HG02588 (cell line): ENCODE measurements at regions not wholly inside any gene's neighbourhood (a gene's known extent, or its start where the extent isn't known, plus 50 kb on each side); places are given as distances from the start of the nearest gene placed in this dataset.

Experiments used
- ATAC-seq: cut with Tn5 transposase; IDR thresholded peaks from one replicate; pipeline ENCODE4 v1.9.1; 2021; ENCODE audit warnings: mild to moderate bottlenecking, moderate library complexity; ENCODE audit not compliant: unreplicated experiment

DNA sequence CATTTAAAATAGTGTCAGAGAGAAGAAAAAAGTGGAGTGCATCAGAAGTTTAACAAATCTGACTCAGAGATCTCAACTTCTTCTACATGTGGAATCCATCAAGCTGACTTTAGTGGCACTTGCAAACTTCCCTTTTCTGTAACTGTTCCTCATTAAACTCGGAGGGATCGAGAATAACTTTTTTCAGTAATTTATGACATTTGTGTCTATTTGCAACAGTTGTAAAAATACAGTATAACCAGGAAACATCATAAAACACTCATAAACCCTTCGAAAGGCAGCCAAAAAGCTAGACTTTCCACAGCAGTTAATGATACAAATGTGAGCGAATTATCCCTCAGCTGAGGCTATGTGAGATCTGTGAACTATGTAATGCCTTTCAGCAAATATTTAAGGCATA lies 1936.8 kb upstream of the SEL1L start:
- ATAC-seq, result no peak

DNA sequence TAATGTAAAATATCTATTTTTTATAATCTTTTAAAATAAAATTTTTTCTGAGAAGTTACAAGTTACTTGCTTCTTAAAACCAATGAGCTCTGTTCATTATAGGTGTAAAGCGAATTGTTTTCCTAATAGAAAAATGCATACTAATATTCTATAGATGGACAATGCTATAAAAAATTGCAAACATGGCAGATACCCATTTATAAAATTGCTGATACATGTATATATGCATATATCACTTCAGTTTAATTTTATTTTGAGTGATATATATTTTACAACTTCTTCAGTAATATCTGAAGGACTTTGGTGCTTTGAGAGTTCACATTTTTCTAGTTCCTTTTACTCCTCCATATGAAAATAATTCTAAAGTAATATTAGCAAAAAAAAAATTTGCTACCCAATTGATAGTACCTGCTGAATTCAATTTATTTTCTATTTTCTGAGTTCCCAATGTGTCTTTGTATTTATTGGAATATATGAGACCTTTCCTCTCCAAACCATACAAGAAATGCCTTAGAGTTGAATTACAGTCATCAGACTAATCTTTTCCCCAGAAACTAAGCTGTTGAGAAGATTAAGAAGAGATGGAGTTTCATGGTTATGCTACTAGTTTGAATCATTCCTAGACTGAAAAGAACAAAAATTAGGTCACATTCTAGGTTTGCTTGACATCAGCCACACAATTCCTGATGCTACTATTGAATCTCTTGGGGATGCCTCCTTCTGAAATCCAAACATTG lies 1937.5 kb upstream of the SEL1L start:
- no peak for ATAC-seq

DNA sequence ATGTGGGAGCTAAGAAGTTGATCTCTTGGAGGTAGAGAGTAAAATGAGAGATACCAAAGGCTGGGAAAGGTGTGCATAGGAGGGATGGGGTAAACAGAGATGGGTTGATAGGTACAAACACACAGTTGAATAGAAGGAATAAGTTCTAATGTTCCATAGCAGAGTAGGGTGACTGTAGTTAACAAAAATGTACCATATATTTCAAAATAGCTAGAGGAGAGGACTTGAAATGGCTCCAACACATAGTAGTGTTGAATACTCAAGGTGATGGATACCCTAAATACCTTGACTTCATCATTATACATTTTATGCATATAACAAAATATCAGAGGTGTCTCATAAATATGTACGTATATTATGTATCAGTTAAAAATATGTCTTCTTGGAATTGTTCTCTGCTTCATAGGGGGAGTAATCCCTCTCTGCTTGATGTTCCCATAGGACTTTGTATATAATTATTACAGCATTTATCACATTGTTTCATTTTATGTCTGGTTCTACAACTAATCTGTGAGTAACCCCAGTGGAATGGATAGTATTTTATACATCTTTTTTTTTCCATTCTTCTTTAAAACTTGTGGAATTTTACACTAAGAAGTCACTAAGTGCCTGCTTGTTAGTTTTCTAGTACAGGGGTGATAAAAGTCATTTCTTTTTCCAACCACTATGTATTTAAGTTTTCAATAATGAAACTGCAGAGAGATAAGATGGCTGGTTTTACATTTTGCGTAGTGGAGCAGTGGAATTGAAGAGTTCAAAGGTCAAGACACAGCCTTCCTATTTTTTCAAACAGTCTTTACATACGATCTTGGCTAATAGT lies 1940.0 kb upstream of the SEL1L start:
- ATAC-seq, result no peak

DNA sequence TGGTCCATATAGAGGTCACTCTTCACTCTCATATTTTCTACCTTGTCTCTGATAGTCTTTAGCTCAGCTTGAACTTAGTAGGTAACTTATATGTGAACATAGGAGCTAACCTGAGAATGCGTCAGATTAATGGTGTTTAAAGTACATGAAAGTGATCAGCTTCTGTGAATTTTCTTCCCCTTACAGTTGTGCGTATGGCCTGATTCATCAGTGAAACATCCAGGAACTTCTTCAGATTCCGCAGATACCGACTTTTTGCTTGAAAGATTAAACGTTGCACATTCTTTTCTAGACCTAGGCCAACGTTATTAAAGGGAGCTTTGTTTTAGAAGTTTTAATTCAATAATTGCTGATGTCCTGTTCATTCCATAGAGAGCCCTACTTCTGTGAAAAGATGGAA lies 1945.1 kb upstream of the SEL1L start:
- no peak for ATAC-seq

DNA sequence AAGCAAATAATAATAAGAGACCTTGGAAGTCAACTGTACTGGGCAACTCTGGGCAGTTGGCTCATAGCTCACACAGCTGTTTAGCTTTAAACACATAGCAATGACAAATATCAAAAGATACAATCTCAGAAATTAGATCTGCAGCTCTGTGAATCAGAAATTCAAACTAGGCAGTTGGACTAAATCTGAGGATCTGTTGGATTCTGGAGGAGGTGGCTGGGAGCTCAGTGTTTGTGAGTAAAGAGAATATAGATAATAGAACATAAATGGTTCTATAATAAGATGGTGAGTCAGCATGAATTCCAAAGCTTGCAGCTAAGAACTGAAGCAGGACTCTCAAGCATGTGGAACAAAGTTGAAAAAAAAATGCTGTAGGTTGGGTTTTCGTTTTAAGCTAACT lies 1949.4 kb upstream of the SEL1L start:
- no peak for ATAC-seq

DNA sequence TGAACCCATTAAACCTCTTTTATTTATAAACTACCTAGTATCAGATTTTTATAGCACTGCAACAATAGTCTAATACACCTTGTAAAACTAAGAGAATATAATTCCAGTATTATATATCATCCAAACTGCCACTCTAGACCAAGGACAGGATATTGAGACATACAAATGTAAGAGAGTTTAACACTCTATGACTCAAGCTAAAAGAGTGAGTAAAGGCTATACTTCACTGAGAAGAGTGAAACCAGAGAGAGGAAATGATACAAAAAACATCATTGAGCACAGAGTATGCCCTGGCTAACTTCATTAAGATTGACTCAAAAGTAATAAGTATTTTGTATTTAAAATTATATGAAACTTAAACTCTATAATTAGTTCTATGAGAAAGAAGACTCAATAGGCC lies 1951.9 kb upstream of the SEL1L start:
- no peak for ATAC-seq

DNA sequence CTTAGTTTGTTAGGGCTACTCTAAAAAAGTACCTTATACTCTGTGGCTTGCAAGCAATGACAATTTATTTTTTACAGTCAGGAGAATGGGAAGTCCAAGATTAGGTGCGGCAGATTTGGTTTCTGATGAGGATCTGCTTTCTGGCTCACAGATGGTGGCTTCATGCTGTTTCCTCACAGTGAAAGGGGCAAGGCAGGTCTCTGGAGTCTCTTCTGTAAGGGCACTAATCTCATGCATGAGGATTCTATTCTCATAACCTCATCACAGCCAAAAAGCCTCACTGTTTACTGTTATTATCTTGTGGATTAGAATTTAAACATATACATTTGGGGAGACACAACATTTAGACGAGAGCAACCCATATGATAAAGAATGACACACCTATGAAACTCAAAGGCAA lies 1957.4 kb upstream of the SEL1L start:
- ATAC-seq, result no peak

DNA sequence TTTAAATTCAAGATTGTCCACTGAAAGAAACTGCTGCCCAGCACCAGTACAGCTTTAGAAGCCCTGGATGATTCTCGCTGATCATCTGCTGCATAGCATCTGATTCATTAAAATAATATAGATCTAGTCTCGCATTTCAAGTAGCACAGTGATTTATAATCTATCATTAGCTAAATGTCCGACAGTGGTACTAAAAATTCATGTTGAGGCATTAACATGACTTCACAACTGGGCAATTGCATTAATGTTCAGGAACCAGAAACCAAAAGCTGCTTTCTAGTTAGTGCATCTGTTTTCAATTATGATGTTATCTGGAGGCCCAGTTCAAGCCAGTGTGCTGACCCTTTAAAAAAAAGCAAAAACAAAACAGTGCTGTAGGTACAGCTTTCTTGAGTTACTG lies 1987.2 kb upstream of the SEL1L start:
- ATAC-seq, result no peak

DNA sequence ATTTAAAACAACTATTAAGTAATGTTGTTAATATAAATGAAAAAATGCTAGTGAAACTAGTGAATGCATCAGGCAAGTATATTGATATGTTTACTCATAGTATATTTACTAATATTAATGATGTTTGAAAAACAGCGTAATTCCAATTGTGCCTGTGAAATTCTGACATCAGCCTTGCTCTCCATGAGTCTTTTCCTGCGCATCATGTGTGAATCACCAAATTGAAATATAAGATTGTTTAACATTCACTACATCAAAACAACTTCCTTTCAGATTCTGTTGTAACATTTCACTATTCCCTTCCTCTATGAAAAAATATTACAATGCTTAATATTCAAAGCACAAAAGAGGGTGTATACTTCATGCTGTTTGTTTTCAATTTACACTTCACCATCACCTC lies 1995.9 kb upstream of the SEL1L start:
- ATAC-seq, result no peak

DNA sequence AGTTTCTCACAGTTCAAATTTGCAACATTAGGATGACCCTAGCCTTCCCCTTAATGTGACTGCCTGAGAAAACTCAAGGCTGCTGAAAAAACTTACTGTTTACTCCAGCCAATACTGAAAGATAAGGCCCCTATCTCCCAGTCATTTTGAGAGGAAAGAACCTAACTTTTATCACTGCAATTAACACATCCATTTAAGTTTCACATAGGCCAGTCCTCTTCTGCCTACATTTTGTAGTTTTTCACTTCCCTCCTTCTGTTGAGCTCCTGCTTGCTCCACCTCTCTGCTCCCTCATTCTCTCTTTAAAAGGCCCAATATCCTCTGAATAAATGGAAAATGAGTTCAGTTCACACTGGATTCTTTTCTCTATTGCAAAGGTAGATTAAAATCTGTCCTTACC lies 1996.2 kb upstream of the FLRT2 start:
- no peak for ATAC-seq

DNA sequence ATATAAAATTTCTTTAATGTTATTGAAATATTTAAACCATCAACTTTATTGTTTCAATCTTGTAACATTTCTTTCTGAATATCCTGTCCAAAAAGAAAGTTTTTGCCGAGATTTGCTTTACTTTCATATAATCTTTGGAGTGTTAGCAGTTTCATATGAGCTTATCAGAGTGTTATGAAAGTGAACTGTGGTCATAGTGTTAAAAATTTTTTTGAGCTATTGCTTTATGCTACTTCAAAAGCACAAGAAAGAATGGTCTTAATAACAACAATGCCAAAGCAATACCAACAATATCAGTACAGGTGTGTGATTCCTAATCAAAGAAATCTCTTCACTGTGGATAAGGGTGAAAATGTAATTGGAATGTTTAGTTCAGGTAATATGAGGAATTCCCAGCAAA lies 1994.9 kb upstream of the FLRT2 start:
- no peak for ATAC-seq

DNA sequence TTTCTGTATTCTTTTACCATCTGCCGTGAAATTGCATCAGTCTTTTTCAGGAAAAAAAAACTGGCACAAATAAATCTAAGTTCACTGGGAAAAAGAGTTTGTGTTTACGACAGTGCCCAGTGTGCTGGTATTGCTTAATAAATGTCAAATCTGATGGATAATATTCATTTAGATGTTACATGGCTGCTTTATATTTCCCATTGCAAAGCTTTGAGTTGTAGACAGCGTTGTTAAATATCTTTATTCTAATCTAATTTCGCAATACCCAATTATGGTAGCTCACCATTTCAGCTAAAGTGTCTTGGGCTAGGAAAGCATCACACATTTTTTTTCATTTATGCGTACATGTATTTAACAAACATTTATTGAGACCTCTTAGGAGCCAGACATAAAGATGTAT lies 1994.5 kb upstream of the FLRT2 start:
- no peak for ATAC-seq

DNA sequence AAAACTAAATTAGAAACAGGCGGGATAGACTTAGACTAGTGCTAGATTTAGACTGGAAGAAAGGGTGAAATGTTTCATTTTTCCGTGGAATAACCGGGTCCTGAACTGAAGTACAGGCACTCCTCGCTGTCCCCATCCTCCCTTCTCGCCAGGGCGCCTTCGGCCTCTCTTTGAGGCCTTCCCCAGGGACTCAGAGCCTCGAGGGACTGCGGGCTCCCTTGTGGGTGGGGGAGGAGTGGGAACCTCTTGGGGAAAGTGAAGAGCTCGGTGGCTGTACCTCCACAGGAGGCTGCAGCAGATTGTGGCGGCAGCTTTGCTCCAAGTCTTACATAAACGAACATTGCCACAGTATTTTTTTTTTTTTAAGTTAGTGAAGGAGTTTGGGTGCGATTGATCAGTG lies 1988.8 kb upstream of the FLRT2 start:
- no peak for ATAC-seq

DNA sequence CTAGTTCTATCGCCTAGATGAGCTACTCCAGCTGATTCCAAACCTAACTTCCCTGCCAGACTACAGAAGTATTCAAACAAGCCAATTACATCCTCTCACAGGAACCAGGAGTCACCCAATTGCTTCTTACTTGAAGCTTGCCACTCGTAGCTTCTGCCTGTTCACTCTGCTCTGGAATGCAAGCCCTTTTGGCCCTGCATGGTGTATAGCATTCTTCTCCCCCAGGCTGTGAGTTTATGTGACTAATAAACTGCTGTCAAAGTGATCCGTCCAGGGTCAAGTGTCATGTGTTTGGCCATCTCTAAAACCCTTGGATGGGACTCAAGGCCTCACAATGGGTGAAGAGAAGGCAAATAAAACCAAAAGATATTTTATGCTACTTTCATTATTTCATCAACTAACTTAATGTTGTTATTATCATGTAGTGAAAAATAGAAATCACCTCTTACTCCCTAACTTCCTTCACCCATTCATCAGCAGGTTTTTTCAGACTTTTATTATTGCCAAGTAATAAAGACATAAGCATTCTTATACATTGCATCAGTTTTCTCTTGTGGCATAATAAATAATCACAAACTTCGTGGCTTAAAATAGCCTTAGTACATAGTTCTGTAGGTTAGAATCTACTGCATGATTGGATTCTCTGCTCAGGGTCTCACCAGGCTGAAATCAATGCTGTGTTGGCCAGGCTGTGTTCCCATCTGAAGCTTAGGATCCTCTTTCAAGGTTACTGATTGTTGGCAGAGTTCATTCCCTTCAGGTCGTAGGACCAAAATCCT lies 1981.7 kb upstream of the FLRT2 start:
- no peak for ATAC-seq

DNA sequence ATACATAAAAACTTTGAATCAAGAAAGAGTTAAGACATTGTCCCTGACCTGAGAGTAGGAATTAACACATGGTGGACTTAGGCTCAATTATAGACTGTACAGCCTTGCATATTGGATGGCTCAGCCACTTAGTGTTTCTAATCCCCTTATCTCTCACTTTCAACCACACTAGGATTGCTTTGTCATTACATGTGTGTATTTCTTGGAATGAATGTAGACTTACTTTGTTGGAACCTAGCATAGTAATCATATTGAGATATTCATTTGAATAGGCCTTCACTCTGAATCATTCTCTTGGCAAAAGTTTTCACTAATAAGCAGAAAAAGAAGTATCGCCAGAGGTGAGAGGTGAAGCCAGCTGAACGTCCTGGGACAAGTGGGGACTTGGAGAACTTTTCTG lies 1973.9 kb upstream of the FLRT2 start:
- ATAC-seq, result no peak

DNA sequence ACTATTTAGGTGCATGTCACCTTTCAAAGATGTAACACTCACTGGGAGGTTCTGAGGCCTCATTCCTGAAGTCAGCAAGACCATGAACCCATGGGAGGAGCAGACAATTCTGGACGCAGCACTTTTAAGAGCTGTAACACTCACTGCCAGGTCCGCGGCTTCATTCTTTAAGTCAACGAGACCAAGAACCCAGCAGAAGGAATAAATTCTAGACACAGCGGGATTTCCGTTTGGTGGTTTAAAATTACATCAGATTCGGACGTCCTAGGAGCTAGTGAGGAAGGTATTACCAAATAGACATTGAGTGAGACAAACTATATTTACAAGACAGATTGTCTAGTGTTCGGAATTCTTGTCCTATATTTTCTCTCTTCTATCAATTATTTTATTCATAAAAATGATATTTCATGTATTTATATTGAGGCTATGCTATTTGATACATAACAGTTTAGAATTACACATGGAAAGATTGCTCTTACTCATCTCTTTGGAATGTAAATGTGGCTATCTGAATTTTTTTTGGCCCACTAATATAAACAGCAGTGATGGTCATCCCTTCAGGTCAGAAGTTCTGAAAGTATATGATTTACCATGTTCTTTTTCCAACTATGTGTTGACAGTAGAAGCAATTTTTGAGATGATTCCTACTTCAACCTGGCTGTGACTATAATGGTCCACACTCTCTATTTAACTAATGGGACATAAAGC lies 1973.0 kb upstream of the FLRT2 start:
- ATAC-seq, result no peak

DNA sequence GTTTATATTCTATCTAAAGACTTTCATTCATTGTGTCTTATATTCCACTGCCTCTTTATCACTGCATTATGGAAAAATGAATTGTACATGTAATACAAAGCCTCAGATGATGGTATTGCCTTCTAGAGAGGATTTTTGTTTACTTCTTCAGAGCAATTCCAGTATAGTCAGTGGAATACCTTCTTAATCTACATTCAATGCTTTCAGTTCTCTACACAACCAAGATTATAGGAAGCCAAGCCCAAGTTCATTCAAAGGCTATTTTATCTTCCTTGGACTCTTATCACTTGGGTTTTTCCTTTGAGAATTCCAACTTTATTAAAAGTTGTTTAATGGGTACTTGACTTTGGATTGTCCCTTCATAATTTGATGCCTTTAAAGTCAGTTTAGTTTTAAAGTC lies 1971.0 kb upstream of the FLRT2 start:
- no peak for ATAC-seq

DNA sequence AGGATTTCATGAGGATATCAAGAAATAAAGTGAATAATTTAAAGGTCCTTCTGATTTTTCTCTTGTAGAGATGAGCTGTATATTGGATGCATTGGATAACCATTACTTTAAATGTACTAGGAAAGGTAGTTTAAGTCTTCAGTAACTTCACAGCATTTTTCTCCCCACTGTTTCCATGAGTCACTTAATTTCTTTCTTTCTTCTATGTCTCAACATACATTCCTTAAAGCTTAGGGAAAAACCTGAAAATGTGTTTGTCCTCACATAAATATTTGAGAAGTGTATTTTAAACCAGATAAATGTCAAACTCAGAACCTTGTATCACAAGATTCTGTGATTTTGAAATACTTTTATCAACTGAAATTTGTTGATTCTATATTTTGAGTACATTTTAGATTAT lies 1970.2 kb upstream of the FLRT2 start:
- ATAC-seq, result no peak

DNA sequence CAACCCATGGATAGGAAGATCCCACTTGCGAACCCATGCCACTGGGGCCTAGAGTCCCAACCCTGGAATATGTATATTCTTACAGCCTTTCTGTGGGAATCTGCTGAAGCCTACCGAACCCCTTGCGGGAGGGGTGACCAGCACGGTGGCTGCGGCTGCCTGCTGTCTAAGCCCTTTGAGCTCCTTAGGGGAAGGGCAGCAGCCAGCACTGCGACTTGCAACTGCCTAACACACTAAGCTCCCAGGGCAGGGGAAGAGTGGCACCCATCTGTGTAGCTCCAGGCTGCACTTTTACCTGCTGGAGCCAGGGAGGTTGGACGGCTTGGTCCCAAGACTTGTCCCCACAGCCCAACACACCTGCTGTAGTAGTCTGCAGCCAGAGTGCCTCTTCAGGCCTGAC lies 1968.7 kb upstream of the FLRT2 start:
- no peak for ATAC-seq

DNA sequence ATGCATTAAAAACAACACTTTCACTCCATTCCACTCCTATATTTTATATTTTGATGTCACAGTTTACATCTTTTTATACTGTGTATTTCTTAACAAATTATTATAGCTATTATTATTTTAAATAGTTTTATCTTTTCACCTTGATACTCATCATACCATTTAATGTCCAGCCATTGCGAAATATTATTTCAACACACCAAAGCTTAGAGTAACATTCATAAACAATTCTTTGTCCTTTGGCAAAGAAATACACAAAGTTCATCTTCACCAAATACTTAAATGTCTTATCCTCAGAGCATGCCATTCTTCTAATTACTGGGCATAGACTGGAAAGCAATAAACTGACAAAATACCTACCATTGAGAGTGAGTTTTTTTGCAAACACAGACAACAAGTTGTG lies 1963.4 kb upstream of the FLRT2 start:
- no peak for ATAC-seq

DNA sequence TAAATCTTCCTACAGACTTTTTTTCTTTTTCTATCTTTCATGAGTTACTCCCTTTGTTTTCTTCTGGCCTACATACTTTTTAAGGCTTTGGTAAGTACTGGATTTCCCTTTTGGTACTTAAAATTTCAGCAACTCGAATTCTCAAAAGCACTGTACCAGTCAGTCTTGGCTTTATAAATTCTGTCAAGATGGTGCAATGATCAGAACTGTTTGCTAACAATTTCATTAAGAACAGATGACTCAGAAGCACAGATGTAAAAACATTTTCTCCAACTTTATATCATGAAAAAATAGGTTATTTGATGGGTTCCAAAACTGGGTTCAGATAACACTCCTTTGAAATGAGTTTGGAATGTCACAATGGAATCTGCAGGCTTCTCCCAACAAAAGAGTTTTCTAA lies 1961.8 kb upstream of the FLRT2 start:
- ATAC-seq, result no peak
